ENCODE measurements at regions not wholly inside any gene's neighbourhood (a gene's known extent, or its start where the extent isn't known, plus 50 kb on each side); places are given as distances from the start of the nearest gene placed in this dataset.
"Not testable (repeated sequence)": the region's sequence is repeated elsewhere in the genome, so short reads cannot be mapped to it uniquely, and the experiment has no call there.

DNA sequence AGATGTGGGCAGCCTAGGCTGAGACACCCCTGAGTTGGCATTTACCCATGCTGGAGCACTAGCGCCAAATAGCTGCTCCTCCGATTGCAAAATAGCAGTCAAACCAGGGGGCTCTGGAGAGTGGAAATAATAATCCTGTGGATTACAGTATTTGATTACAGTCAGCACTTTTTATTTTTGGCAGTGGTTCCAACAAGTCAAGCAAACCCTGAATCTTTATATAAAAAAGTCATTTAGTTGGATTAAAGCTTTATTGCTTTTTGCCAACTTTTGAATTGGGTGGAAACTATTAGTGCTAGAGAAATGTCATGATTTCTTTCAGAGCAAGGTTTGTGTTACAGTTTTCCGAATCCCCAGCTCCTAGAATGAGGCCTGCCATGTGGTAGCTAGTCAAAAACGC lies 99.3 kb upstream of the FAM20A start:
- DNase-seq, result no peak

- DNase-seq, result no peak
Measured at GRCh38 chr17:68699936-68700335, 98.8 kb upstream of the FAM20A start.

DNA sequence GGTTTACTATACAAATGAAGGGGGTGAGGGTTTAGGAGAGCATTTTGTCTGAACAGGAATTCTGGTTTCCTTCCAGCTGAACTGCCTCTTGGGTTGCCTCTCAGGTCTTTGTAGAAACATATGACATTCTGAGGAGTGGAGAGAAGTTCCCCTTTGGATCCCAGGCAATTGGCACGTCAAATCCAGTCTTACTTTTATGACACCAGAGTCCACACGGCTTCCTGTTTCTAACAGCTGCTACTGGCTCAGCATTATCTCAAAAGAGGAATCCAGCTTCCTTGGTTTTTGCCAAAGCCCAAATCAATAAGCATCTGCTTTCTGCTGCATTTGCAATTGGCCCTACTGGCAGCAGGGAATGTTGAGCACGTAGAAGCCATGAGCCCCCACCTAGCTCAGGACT lies 97.6 kb upstream of the FAM20A start:
- no peak for DNase-seq

DNA sequence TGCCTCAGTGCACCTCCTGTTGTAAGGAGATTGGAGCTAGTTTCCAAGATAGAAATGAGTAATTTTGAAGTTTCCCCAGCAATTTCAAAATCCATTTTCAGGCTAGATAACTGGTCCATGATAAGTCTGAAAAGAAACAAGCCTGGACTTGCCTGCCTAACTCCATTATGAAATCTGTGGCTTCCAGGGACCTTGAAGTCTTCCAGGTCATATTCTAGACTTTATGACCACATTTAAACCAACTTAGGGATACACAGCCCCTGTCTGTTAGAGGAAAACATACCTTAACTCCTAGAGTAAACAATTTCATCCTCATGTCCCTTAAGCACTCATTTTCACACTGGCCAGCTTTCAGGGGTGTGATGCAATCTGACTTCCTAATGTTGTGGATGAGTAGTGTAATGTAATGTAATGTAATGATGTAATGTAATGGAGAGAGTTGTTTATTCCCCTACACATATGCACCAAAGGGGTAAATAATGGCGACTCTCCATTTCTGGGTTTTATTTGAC lies 96.7 kb upstream of the FAM20A start:
- DNase-seq, result no peak

GRCh38 chr17:68695659-68696058 lies 94.5 kb upstream of the FAM20A start:
- DNase-seq, result no peak

GRCh38 chr17:68694791-68695485 lies 93.8 kb upstream of the FAM20A start:
- no peak for DNase-seq

DNA sequence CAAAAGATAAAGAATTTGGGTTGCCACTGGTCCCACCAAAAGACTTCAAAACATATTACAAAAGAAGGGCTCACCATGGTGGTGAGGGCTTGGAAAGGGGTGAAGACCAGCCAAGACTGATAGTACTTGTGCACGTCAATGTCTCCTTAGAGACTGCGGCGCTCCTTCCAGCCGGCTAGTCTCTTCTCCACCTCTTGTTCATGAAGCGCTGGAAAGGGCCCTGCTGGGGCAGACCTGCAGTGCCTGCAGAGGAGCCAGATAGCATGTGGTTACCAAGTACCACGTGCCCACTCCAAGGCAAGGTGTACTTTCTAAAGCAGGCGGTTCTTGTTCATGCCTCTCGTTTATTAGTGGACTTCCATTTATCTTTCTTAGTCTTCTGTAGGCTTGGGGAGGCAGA lies 92.7 kb upstream of the FAM20A start:
- no peak for DNase-seq

DNA sequence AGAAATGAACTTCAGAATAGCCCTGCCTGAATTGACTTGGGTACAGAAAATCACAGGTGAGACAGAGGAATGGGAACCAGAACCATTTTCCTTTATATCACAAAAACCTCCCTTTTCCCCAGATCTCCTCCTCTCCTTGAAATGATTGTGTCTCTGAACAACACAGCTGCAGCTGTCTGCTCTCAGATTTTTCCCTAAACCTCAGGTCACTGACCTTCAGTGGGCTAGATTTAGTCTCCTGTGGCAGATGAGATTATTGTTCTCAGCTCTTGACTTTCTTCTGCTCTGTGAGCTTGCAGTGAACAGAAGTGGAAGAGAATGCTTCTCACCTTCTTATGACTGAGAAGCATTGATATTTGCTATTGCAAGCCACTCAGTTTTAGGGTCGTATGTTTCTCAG lies 92.3 kb upstream of the FAM20A start:
- DNase-seq, result no peak

- no peak for DNase-seq
Measured at GRCh38 chr17:68686108-68686988, 85.2 kb upstream of the FAM20A start.

DNA sequence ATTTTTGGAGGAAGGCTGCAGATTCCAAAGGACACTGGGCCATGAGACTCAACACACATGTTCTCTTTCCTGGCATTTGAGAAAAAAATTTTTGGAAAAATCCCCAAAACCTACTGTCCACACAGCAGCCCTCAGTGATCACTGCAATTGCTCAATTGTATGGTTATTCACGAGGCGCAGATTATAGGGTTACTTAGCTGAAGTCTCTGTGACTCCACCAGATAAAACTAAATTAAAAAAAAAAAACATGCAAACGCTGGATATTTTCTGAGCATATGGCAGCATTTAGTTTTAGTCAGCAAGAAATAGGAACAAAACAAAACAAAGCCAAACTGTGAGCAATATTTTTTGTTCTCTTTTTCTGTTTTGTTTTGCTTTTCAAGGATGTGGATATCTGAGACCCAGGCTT lies 83.8 kb upstream of the FAM20A start:
- no peak for DNase-seq

DNA sequence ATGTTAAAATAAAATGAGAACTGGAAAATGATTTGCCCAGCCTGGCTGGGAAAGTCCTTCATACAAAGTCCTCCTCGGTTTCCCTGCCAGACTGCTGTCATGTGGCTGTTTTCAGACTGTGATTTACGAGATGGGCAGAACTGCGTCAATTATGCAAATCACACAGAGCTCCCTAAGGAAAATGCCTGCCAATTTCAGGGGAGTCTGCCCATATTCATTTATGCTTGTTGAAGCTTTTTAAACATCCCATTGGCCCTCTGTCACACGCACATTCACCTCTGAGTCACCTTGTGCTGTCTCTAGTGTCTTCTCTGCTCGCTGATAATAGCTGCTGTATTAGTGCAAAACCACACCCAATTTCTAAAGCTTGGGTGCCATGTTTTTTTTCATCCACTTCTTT lies 81.7 kb upstream of the FAM20A start:
- no peak for DNase-seq

GRCh38 chr17:68679882-68680281 lies 78.7 kb upstream of the FAM20A start:
- no peak for DNase-seq

DNA sequence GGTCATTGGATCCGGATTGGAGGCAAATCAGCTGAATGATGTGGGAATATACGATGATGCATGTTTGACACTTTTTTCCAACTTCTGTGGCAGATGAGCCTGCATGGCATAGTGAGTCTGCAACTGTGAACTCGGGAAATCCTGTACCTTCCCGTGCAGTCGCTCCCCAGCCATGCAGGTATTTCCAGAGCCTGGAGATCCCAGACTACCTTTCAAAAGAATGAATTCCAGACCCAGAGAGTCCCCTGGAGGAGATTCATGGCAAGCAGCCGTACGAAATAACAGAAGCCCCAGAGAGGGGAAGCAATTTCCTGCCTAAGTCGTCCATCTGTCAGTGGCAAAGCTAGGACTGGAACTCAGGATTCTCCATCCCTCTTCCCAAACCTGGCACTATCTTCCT lies 75.7 kb upstream of the FAM20A start:
- no peak for DNase-seq

DNA sequence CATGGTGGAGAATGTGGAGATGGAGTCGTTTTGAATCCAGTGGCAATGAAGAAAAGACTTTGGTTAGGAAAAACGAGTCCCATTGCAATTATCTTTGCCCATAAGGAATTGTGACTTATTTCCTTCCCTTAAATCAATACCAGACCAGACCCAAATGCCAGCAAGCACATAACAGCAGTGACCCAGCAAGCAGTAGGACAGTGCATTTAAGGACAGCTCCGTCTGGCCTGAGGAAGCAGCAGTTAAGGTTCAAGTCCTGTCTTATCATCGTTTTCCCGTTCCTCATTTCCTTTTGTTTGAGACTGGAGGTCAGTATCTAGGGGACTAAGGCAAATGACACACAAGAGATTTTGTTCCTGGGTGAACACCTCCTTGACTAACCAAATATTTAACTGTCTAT lies 74.6 kb upstream of the FAM20A start:
- no peak for DNase-seq

GRCh38 chr17:68674029-68674925 lies 73.1 kb upstream of the FAM20A start:
- DNase-seq, result no peak

DNA sequence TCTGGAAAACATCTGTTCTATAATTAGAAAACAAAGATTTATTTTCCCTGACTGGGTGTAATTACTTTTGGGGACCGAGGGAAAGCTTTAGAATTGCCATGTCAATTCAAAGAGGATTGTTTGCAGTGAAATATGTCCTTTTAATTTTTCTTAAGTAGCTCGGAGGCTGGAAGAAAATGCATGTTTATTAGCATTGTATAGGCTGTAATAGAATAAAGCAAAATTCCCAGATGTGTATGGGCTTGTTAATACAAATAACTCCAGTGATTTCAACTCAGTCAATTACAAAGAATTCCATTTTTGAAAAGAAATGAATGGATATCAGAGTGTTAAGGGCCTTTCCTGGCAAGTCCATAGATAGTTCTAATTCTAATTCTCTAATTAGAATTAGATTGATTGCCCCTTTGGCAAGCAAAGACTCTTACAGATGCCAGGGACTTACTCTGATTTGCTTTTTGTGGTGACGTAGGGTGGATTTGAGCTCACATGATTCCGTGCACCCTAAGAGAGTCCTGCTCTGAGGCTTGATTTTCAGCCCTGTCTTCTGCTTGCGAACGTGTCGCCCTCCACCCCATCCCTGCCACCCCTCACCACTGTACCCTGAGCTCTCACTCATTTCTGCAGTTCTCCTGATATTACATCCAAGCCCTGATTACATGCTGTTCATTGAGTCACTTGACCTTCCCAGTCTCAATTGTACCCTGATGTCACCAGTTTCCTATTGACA lies 70.0 kb upstream of the FAM20A start:
- DNase-seq, result no peak

- not testable (repeated sequence) for DNase-seq
Measured at GRCh38 chr17:68666438-68666837, 65.3 kb upstream of the FAM20A start.

- DNase-seq, result no peak
Measured at GRCh38 chr17:68665373-68665772, 64.2 kb upstream of the FAM20A start.

DNA sequence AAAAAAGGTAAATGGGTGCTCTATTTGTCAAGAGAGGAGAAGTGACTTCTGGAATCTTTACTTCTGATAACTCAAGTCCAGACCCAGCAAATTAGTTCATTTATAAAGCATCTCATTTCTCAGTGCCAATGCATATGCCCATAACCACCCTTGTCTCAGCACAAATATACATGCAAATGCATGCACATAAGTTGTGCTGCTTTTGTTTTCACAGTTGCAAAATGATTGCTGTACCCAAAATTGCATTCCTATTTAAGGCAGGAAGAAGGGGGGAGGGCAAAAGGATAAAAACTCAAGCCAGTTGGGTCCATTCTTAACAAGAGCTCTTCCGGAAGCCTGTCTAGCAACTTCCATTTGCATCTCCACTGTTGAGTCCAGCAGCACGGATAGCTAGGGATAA lies 61.3 kb upstream of the FAM20A start:
- DNase-seq, result no peak

- no peak for DNase-seq
Measured at GRCh38 chr17:68662037-68662432, 60.9 kb upstream of the FAM20A start.

DNA sequence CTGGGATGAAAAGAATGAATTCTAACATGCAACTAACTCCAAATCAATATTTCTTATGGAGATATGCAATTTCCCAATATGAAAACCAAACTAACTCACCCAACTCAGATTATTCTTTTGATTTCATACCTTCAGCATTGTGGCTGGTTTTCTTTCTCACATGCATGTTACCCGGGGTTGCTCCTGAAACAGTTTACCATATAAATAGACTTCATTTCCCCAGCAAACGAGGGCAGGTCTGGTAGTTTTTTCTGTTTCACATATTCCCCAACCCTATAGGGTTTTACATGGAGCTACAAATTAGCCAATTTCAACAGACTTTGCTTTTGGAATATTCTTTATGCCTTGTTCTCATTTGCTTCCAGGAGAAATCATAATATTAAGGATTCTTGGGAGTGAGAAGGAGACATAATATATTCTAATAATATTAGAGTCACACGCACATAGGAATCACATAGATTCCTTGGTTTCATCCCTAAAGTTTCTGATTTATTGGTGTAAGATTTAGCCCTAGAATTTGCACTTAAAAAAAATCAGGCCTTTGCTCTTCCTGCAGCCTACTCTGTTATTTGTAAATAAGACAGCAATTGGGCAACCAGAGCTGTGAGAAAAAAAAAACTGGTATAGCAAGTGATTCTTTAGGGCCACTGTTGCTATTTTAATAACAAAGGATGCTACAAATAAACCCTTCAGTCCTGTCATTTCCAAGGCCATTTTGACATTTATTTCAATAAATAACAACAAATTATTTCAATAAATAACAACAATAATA lies 60.3 kb upstream of the FAM20A start:
- no peak for DNase-seq

Measured in occipital lobe (tissue), 1 donor.